CD4-positive, CD25-positive, alpha-beta regulatory T cell (primary cell): ENCODE measurements at regions not wholly inside any gene's neighbourhood (a gene's known extent, or its start where the extent isn't known, plus 50 kb on each side); places are given as distances from the start of the nearest gene placed in this dataset.

Experiments
- ATAC-seq, 2 donors: fragments of 150-1000 bp; cut with Tn5 transposase; one replicate each; pipeline ENCODE4 v1.10.0; 2021; ENCODE audit warnings: low read depth in 2 of 2, moderate number of reproducible peaks in 2 of 2, moderate library complexity in 1 of 2
- DNase-seq, 3 donors: peaks; one replicate each; pipeline versions ENCODE4 v3.0.0 to v3.0.0-alpha.2; 2012 to 2022; ENCODE audit warnings: mixed read lengths in 1 of 3
- H3K27ac ChIP-seq: one replicate; pipeline ENCODE4 v1.7.0; 2013; ENCODE audit warnings: mild to moderate bottlenecking, low read length; ENCODE audit not compliant: insufficient read depth, poor library complexity, severe bottlenecking
- H3K27me3 ChIP-seq: one replicate; pipeline ENCODE4 v1.7.0; 2013; ENCODE audit warnings: low read length; ENCODE audit not compliant: control insufficient read depth, insufficient read depth
- H3K36me3 ChIP-seq: one replicate; pipeline ENCODE4 v1.7.0; 2013; ENCODE audit warnings: mild to moderate bottlenecking, low read length, moderate library complexity; ENCODE audit not compliant: control insufficient read depth, insufficient read depth
- H3K4me1 ChIP-seq: 2 replicates; pipeline ENCODE4 v1.7.0; 2013; ENCODE audit warnings: mild to moderate bottlenecking, low read length; ENCODE audit not compliant: insufficient read depth, control insufficient read depth, poor library complexity, severe bottlenecking
- H3K4me3 ChIP-seq: one replicate; pipeline ENCODE4 v1.7.0; 2013; ENCODE audit warnings: low read depth, mild to moderate bottlenecking, low read length, moderate library complexity
- H3K9me3 ChIP-seq, 2 experiments: 1 replicate in 1 of 2; 2 replicates in 1 of 2; pipeline ENCODE4 v1.7.0; 2013; ENCODE audit warnings: low read length in 2 of 2, mild to moderate bottlenecking in 1 of 2, moderate library complexity in 1 of 2; ENCODE audit not compliant: control insufficient read depth in 2 of 2
- H3K27ac Mint-ChIP-seq, 3 donors: one replicate each; pipeline ENCODE4 v1.8.0; 2020 to 2022; ENCODE audit warnings: mild to moderate bottlenecking in 3 of 3, mixed read lengths in 3 of 3, moderate library complexity in 2 of 3
- H3K27me3 Mint-ChIP-seq: one replicate; pipeline ENCODE4 v1.8.0; 2022; ENCODE audit warnings: mild to moderate bottlenecking, mixed read lengths
- H3K36me3 Mint-ChIP-seq: one replicate; pipeline ENCODE4 v1.8.0; 2020; ENCODE audit warnings: mixed read lengths
- H3K4me1 Mint-ChIP-seq, 4 donors: one replicate each; pipeline ENCODE4 v1.8.0; 2020 to 2022; ENCODE audit warnings: mixed read lengths in 4 of 4, mild to moderate bottlenecking in 1 of 4
- H3K4me3 Mint-ChIP-seq, 4 donors: one replicate each; pipeline ENCODE4 v1.8.0; 2020 to 2022; ENCODE audit warnings: mild to moderate bottlenecking in 4 of 4, mixed read lengths in 4 of 4, moderate library complexity in 3 of 4
- H3K9me3 Mint-ChIP-seq, 7 donors: one replicate each; pipeline ENCODE4 v1.8.0; 2020 to 2022; ENCODE audit warnings: mixed read lengths in 7 of 7, mild to moderate bottlenecking in 3 of 7, moderate library complexity in 2 of 7

DNA sequence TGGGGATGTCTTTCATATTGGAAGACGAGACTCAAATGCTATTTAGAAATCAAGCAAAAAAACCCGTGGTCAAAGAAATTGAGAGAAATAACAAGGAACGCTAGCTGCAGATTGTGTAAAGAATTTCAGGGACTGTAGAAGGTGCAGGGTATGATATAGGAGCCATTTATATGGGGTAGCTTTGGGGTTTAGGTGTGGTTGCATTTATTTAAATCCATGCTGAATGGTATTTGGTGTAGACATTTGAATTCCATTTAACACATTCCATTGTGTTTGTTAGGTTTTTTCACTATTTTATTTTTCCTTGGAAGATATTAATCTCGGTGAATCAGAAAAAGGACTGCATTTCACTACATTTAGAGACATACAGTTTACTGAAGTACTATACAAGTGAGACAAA lies 341.0 kb upstream of the GALNTL6 start:
- Histone ChIP-seq H3K4me1 (no peaks in the 10 kb centered on the region), H3K27me3 (no peaks in the 10 kb centered on the region), H3K4me3 (no peak overlapping the region), H3K36me3 (no peaks in the 10 kb centered on the region), H3K27ac (no peak overlapping the region), H3K9me3 (no peaks in the 10 kb centered on the region)
- Mint-ChIP-seq H3K36me3 (no peaks in the 10 kb centered on the region), H3K27me3 (no peaks in the 10 kb centered on the region), H3K4me3 (no peak overlapping the region), H3K4me1 (no peaks in the 10 kb centered on the region), H3K27ac (no peak overlapping the region), H3K9me3 (peaks cover 0 to 11% (median 4%) of the 10 kb centered on the region in 7 donors)
- DNase-seq (no peak), ATAC-seq (no peak)

DNA sequence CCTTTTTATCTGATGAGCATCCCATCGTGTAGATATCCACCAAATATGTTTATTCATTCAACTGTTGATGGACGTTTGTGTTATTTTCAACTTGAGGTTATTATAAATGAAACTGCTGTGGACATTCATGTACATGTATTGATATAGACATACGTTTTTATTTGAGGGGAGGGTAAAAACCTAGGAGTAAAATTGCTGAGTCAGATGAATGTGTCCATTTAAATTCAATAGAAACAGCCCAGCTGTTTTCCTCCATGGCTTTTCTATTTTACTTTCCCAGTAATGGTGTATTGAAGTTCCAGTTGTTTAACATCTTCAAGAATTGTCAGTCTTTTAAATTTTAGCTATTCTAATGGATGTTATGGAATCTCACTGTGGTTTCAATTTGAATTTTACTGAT lies 348.7 kb upstream of the GALNTL6 start:
- Mint-ChIP-seq H3K9me3 (peaks cover 0 to 10% (median 2%) of the 10 kb centered on the region in 7 donors), H3K36me3 (no peaks in the 10 kb centered on the region), H3K27me3 (no peaks in the 10 kb centered on the region), H3K27ac (no peak overlapping the region), H3K4me3 (no peak overlapping the region), H3K4me1 (no peaks in the 10 kb centered on the region)
- Histone ChIP-seq H3K27me3 (no peaks in the 10 kb centered on the region), H3K36me3 (no peaks in the 10 kb centered on the region), H3K4me1 (no peaks in the 10 kb centered on the region), H3K9me3 (no peaks in the 10 kb centered on the region), H3K4me3 (no peak overlapping the region), H3K27ac (no peak overlapping the region)
- DNase-seq (no peak), ATAC-seq (no peak)

DNA sequence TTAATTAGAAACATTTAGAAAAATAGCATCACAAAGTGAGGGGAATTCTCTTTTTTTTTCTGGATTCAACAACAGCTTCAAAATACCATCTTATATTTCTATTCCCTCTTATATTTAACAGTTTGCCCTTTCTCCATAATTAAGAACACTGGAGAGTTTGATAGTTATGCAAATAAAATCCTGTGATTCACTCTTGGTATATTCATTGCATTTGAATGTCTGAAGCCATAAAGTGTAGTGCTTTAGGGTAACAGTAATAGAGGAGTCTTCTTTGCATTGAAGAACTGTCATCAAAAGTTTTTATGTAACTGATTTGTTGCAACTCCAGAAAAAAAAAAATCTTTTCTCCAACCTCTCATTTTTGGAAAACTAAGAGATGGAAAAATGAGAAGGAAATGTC lies 352.0 kb upstream of the GALNTL6 start:
- no peaks in the 10 kb centered on the region for H3K27me3 Mint-ChIP-seq
- no peak overlapping the region for H3K4me3 Mint-ChIP-seq

DNA sequence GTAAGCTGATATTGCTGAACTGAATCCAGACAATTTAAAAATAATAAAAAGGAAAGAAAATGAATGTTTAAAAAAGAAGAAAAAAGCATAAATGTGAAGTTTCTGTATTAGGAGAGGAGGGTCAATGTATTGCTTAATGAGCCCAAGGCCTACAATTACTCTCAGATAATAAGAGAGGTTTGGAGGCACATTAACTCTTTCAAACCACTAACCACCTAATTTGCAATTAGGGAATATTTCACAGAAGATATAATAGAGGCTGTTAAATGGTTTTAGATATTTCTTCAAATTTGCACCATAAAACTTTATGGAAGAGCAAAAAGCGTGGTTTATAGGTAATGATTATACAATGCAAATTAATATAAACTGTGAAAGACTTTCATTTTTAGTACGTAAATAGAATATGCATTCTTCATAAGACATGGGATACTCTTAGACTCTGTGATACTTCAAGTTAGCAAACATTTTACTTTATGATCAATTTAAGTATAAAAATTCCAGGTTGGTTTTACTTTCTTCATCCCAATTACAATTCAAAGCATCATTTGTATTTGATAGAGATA lies 364.2 kb upstream of the GALNTL6 start:
- Histone ChIP-seq H3K27me3 (no peaks in the 10 kb centered on the region), H3K36me3 (no peaks in the 10 kb centered on the region), H3K4me1 (no peaks in the 10 kb centered on the region), H3K9me3 (no peaks in the 10 kb centered on the region), H3K4me3 (no peak overlapping the region), H3K27ac (no peak overlapping the region)
- no peak overlapping the region for H3K27ac Mint-ChIP-seq
- no peaks in the 10 kb centered on the region for H3K27me3 Mint-ChIP-seq
- H3K9me3 Mint-ChIP-seq = peaks cover 0 to 13% (median 3%) of the 10 kb centered on the region in 7 donors
- no peaks in the 10 kb centered on the region for H3K36me3 Mint-ChIP-seq
- DNase-seq = no peak
- no peak for ATAC-seq
- H3K4me3 Mint-ChIP-seq = no peak overlapping the region
- H3K4me1 Mint-ChIP-seq = no peaks in the 10 kb centered on the region

More for the DNA sequence above, 352.0 kb upstream of the GALNTL6 start:
- no peaks in the 10 kb centered on the region for H3K4me1 ChIP-seq
- peaks cover 0 to 10% (median 2%) of the 10 kb centered on the region in 7 donors for H3K9me3 Mint-ChIP-seq
- H3K36me3 Mint-ChIP-seq = no peaks in the 10 kb centered on the region
- H3K27me3 ChIP-seq = no peaks in the 10 kb centered on the region
- no peak overlapping the region for H3K27ac Mint-ChIP-seq
- no peak overlapping the region for H3K27ac ChIP-seq
- no peak overlapping the region for H3K4me3 ChIP-seq
- ATAC-seq (no peak), DNase-seq (no peak)
- no peaks in the 10 kb centered on the region for H3K4me1 Mint-ChIP-seq
- no peaks in the 10 kb centered on the region for H3K9me3 ChIP-seq
- no peaks in the 10 kb centered on the region for H3K36me3 ChIP-seq

DNA sequence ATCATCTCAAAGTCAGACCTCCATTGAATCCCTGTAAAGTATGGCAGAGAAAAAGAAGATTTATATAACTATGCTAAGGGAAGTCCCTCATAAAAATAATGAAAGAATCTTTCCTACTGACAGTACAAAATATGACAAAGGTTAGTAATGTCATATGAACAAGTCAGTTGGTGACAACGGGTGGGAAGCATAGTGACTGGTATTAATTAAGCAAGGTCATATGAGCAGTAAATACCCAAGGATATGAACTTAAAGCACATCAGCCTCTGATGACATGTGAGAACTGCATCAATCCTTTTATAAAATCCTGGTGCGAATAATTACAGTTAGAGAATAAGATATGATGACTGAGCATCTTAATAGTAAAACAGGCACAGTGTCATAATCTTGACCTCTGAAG lies 364.8 kb upstream of the GALNTL6 start:
- ATAC-seq (no peak), DNase-seq (no peak)
- H3K9me3 Mint-ChIP-seq = peaks cover 0 to 13% (median 3%) of the 10 kb centered on the region in 7 donors
- Histone ChIP-seq H3K36me3 (no peaks in the 10 kb centered on the region), H3K4me1 (no peaks in the 10 kb centered on the region), H3K27ac (no peak overlapping the region), H3K27me3 (no peaks in the 10 kb centered on the region), H3K4me3 (no peak overlapping the region), H3K9me3 (no peaks in the 10 kb centered on the region)
- H3K4me1 Mint-ChIP-seq = no peaks in the 10 kb centered on the region
- H3K36me3 Mint-ChIP-seq = no peaks in the 10 kb centered on the region
- no peak overlapping the region for H3K4me3 Mint-ChIP-seq
- no peaks in the 10 kb centered on the region for H3K27me3 Mint-ChIP-seq
- no peak overlapping the region for H3K27ac Mint-ChIP-seq

DNA sequence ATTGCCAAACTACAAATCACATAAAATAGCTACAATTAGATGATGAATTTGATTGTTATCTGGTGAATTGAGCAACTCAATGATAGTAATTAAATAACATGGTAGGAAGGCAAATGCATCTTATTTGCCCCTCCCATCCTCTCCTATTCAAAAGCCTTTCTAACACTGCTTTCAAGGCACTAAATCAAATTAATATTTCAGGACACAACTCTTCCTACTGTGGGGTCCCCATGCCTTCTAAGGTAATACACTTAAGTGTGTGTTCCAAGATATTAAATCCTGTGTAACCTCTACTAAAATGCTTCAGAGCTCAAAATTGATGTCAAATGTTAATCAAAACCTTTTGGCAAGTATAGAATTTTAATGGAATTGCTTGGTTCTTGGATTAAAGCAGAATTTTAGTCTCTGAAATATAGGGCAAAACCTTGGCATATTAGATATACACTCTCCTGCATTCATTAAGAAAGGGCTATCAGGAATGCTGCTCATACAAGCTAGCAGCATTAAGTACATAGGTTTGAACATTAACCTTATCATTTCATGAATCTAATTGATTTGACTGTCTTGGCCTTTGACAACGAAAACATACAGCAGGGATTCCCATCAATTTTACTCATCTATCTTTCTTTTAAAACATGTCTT lies 371.8 kb upstream of the GALNTL6 start:
- H3K27me3 ChIP-seq = no peaks in the 10 kb centered on the region
- no peak for ATAC-seq

DNA sequence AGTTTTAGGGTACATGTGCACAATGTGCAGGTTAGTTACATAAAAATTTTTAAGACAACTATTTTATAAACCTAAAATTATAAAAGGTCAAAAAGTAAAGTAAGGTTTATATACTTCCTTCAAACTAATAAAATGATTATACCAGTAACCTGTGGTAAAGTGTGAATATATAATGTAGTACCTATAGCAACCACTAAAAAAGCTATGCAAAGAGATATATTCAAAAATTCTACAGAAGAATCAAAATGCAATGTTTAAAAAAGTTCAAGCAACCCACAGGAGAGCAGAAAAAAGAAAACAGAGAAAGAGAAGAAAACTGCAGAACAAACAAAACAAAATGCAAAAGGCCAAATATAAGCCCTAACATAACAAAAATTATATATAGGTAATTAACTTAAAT lies 379.5 kb upstream of the GALNTL6 start:
- Mint-ChIP-seq H3K27me3 (no peaks in the 10 kb centered on the region), H3K4me1 (no peaks in the 10 kb centered on the region), H3K36me3 (no peaks in the 10 kb centered on the region), H3K9me3 (peaks cover 4 to 18% (median 7%) of the 10 kb centered on the region in 7 donors), H3K4me3 (no peak overlapping the region), H3K27ac (no peak overlapping the region)
- Histone ChIP-seq H3K9me3 (peaks cover 7 to 10% of the 10 kb centered on the region in 2 experiments), H3K4me3 (no peak overlapping the region), H3K27ac (no peak overlapping the region), H3K36me3 (no peaks in the 10 kb centered on the region), H3K4me1 (no peaks in the 10 kb centered on the region), H3K27me3 (no peaks in the 10 kb centered on the region)
- no peak for DNase-seq
- ATAC-seq = no peak

More for the DNA sequence above, 371.8 kb upstream of the GALNTL6 start:
- Mint-ChIP-seq H3K27ac (no peak overlapping the region), H3K27me3 (no peaks in the 10 kb centered on the region), H3K4me1 (no peaks in the 10 kb centered on the region), H3K4me3 (no peak overlapping the region), H3K36me3 (no peaks in the 10 kb centered on the region), H3K9me3 (peaks cover 3 to 8% (median 5%) of the 10 kb centered on the region in 7 donors)
- no peaks in the 10 kb centered on the region for H3K4me1 ChIP-seq
- H3K9me3 ChIP-seq = no peaks in the 10 kb centered on the region
- H3K36me3 ChIP-seq = no peaks in the 10 kb centered on the region
- H3K27ac ChIP-seq = no peak overlapping the region
- no peak overlapping the region for H3K4me3 ChIP-seq
- no peak for DNase-seq

DNA sequence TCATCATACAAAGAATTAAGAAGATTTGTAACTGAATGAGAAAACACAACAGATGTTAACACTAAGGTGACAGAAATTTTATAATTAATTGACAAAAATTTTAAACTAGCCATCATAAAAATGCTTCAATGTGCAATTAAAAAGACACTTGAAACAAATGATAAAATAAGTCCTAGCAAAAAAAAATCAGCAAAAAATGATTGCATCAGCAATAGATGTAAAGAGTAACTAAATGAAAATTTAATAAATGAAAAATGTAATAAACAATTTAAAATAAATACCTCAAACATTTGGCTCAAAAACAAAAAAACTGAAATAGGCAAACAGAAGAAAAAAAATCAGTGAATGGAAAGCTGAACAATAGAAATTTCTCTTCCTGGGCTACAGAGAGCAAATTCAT lies 380.7 kb upstream of the GALNTL6 start:
- no peaks in the 10 kb centered on the region for H3K27me3 Mint-ChIP-seq
- no peaks in the 10 kb centered on the region for H3K36me3 Mint-ChIP-seq

More for the DNA sequence above, 380.7 kb upstream of the GALNTL6 start:
- no peaks in the 10 kb centered on the region for H3K4me1 ChIP-seq
- H3K4me3 ChIP-seq = no peak overlapping the region
- H3K36me3 ChIP-seq = no peaks in the 10 kb centered on the region
- H3K9me3 ChIP-seq = peaks cover 7 to 10% of the 10 kb centered on the region in 2 experiments
- ATAC-seq = no peak
- peaks cover 5 to 23% (median 7%) of the 10 kb centered on the region in 7 donors for H3K9me3 Mint-ChIP-seq
- H3K27ac ChIP-seq = no peak overlapping the region
- no peak overlapping the region for H3K27ac Mint-ChIP-seq
- no peak for DNase-seq
- H3K27me3 ChIP-seq = no peaks in the 10 kb centered on the region
- no peak overlapping the region for H3K4me3 Mint-ChIP-seq
- no peaks in the 10 kb centered on the region for H3K4me1 Mint-ChIP-seq
